GM18507 (cell line): ENCODE measurements at regions not wholly inside any gene's neighbourhood (a gene's known extent, or its start where the extent isn't known, plus 50 kb on each side); places are given as distances from the start of the nearest gene placed in this dataset.

Source experiments
- DNase-seq: peaks from one replicate; pipeline ENCODE4 v3.0.0; 2011; ENCODE audit warnings: low read depth; ENCODE audit not compliant: insufficient read length; ENCODE audit errors: extremely low spot score
- FAIRE-seq: peaks from 2 replicates; lab custom pipeline; 2011; peaks lifted over from hg19 to GRCh38; lab: Jason Lieb, UNC

GRCh38 chr12:69118516-69118915, 120.9 kb upstream of the CPSF6 start:
- FAIRE-seq (no peak), DNase-seq (no peak)

GRCh38 chr12:69119770-69120169, 119.6 kb upstream of the CPSF6 start:
- no peak for DNase-seq
- FAIRE-seq: no peak

GRCh38 chr12:69120354-69120753, 119.0 kb upstream of the CPSF6 start:
- no peak for FAIRE-seq
- no peak for DNase-seq

DNA sequence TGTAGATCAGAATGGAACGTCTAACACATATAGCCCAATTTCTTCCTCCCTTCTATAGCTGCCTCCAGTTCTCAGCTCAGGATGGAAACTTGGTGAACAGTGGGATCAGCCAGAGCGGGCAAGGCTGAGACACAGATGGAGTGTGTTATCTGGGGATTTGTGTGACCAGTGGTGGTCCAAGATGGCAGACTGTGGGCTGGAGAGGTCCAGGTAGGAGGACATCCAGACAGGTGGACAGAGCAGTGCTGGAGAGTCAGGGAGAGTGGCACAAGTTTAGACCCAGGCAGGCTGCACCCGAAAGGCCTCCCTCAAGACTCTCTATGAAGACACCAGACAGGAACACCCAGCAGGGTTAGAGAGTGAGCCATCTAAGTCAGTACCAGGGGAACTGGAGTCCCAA, 116.1 kb upstream of the CPSF6 start:
- DNase-seq (no peak), FAIRE-seq (no peak)

GRCh38 chr12:69123919-69124638, 115.3 kb upstream of the CPSF6 start:
- FAIRE-seq: no peak
- DNase-seq: no peak

DNA sequence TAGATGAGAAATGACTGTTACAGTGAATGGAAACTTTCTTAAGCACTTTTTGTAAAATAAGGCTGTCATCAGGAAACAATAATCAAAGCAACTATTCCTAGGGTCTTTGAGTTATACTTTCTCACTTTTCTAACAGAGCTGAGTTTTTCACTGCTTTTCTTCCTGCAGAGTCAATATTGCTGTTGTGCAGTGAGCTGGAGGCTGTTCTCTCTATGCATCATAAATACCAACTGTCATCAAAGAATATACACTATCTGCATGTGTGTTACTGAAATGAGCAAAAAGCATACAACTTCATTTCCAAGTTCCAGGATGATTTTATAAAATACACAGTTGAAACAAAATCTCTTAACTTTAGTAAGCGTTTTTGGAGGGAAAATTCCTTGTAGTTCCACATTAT, 110.4 kb upstream of the CPSF6 start:
- FAIRE-seq (no peak), DNase-seq (no peak)

GRCh38 chr12:69129564-69129963, 109.8 kb upstream of the CPSF6 start:
- DNase-seq: no peak
- no peak for FAIRE-seq

- DNase-seq: no peak
- no peak for FAIRE-seq
These were observed 109.3 kb upstream of the CPSF6 start for GRCh38 chr12:69130064-69130463.

DNA sequence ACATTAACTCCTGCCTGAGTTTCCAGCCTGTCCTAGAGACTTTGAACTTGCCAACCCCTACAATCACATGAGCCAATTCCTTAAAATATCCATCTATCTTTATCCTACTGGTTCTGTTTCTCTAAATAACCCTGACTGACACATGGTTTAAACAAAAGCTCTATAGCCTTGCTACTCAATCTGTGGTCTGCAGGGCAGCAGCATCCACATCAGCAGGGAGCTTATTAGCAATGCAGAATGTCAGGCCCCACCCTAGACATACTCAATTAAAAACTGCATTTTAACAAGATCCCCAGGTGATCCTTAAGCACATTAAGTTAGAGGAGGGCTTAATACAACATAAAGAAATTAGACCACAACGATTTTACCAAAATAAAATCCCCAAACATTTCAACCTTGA, 108.3 kb upstream of the CPSF6 start:
- no peak for FAIRE-seq
- no peak for DNase-seq

- FAIRE-seq (no peak), DNase-seq (no peak)
These were observed 102.3 kb upstream of the CPSF6 start for GRCh38 chr12:69136931-69137613.

- DNase-seq (no peak), FAIRE-seq (no peak)
These were observed 98.3 kb upstream of the CPSF6 start for GRCh38 chr12:69141074-69141473.

- no peak for DNase-seq
- FAIRE-seq: no peak
These were observed 90.1 kb upstream of the CPSF6 start for GRCh38 chr12:69149270-69149669.

- DNase-seq (no peak), FAIRE-seq (no peak)
These were observed 89.1 kb upstream of the CPSF6 start for GRCh38 chr12:69150083-69150795.

DNA sequence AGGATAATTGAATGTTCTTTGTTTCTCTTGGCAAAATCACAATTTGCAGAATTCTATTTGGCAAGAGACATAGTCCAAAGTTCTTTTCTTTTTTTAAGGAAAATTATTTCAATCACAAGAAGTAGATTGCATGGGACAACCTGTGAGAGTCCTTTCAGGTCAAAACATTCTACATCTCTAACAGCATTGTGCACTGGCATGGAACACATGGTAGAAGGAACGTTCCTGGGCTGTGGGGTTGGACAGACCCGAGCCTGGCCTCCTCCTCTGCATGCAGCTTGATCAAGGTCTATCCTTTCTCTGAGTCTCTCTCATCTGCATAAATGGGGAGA, 88.6 kb upstream of the CPSF6 start:
- FAIRE-seq: no peak
- no peak for DNase-seq

GRCh38 chr12:69151254-69151764, 88.1 kb upstream of the CPSF6 start:
- FAIRE-seq (no peak), DNase-seq (no peak)

- peak; percentile 86 for FAIRE-seq
- DNase-seq: peak; percentile 33
These were observed 84.6 kb upstream of the CPSF6 start for GRCh38 chr12:69154585-69155363.

DNA sequence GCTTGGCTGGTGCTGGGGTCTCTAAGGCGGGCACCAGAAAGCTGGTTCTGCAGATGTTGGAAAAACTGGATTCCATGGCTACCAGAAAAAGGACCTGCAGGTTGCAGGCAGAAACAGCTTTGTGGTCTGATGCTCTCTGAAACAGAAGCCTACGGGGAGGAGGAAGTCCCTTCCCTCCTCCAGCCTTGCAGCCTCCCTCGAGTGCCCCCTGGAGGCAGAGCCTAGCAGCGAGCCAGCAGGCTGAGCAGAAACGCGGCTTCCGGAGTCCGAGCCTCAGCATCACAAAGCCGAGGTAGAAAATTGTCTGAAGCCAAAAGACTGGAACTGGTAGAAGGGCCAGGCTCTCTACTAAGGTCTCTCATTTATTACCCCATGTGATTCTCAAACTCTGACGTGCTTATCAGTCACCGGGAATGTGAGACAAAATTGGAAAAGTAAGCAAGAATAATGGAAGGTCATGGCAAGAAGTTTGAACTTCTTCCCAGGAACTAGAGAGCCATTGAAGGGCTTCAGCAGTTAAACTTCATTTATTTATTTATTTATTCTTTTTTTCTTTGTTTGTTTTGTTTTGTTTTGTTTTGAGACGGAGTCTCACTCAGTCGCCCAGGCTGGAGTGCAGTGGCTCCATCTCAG, 82.2 kb upstream of the CPSF6 start:
- peak; percentile 98 for FAIRE-seq
- DNase-seq: peak; percentile 69

- DNase-seq: peak; percentile 9
- peak; percentile 18 for FAIRE-seq
These were observed 77.5 kb upstream of the CPSF6 start for GRCh38 chr12:69161829-69162228.

GRCh38 chr12:69163681-69164362, 75.5 kb upstream of the CPSF6 start:
- FAIRE-seq (no peak), DNase-seq (no peak)
